ENCODE measurements at regions not wholly inside any gene's neighbourhood (a gene's known extent, or its start where the extent isn't known, plus 50 kb on each side); places are given as distances from the start of the nearest gene placed in this dataset.

- BruUV-seq (replicated peaks) = no TSS peak
- ChIA-PET SMC1A (ENCODE audit: uncharacterized antibody, unreplicated experiment) (interaction anchor here (1.0 to 2.5 kb wide), 2 partner anchors 232 to 371 kb away, joined by 3 to 8 read pairs; no protein-coding TSS in a partner anchor), POLR2A (no interaction called here), CTCF (interaction anchor here (0.9 kb wide), 1 partner anchor 381 kb away, joined by 3 read pairs; no protein-coding TSS in a partner anchor), RAD21 (ENCODE audit: unreplicated experiment) (interaction anchor here (5.8 kb wide), 1 partner anchor 380 kb away, joined by 37 read pairs; no protein-coding TSS in a partner anchor)
- Histone ChIP-seq H4K20me1 (ENCODE audit: control insufficient read depth, insufficient read depth) (no peaks in the 10 kb centered on the region), H2AFZ (ENCODE audit: control insufficient read depth, low read depth, low read length) (no peak overlapping the region), H3K36me3 (ENCODE audit: control insufficient read depth in 2 of 2, insufficient read depth in 2 of 2, low read length in 1 of 2) (no peaks in the 10 kb centered on the region), H3K79me2 (ENCODE audit: control insufficient read depth, insufficient read depth, low read length) (no peaks in the 10 kb centered on the region), H3K27ac (ENCODE audit: control insufficient read depth, insufficient read depth) (no peak overlapping the region), H3K27me3 (replicated peaks in 1 of 2; ENCODE audit: control insufficient read depth in 2 of 2, insufficient read depth in 2 of 2, low read length in 1 of 2) (no peaks in the 10 kb centered on the region), H3K4me1 (ENCODE audit: control insufficient read depth, insufficient read depth, low read length) (no peaks in the 10 kb centered on the region), H3K4me2 (ENCODE audit: control insufficient read depth, insufficient read depth) (no peak overlapping the region), H3K9me3 (replicated peaks; ENCODE audit: control insufficient read depth, insufficient read depth, low read length) (no peaks in the 10 kb centered on the region), H3K9ac (ENCODE audit: control insufficient read depth, insufficient read depth, low read length) (no peak overlapping the region), H3K4me3 (no peak overlapping the region)
- in situ Hi-C loops (cut with MboI) = no loop called here
- intact Hi-C loops (cut with micrococcal nuclease; ENCODE audit: unreplicated experiment) = loop anchor here (5.0 kb wide), 1 partner anchor 121 kb away; no protein-coding TSS in a partner anchor
- FAIRE-seq = no peak
- DNase-seq (ENCODE audit: low read depth, low spot score) = no peak
- no peak for ATAC-seq
- TF ChIP-seq RAD21 (IDR thresholded peaks at IDR 0.05; ENCODE audit: insufficient read depth, low read depth, low read length) (no peak), CBX3 (IDR thresholded peaks at IDR 0.05; ENCODE audit: borderline replicate concordance, low read depth) (no peak), ASH2L (IDR thresholded peaks at IDR 0.05; ENCODE audit: borderline replicate concordance, low read depth) (no peak), BCL3 (IDR thresholded peaks at IDR 0.05; ENCODE audit: borderline replicate concordance, insufficient read depth, low read depth, low read length, poor library complexity, severe bottlenecking) (no peak), BACH1 (IDR thresholded peaks at IDR 0.05; ENCODE audit: borderline replicate concordance) (no peak), MEF2B (IDR thresholded peaks at IDR 0.05; ENCODE audit: partially characterized antibody, poor library complexity, severe bottlenecking) (no peak), RCOR1 (conservative IDR thresholded peaks at IDR 0.05; ENCODE audit: low read depth, low read length) (no peak), CREM (IDR thresholded peaks at IDR 0.05; ENCODE audit: low read depth) (no peak), ZZZ3 (IDR thresholded peaks at IDR 0.05; ENCODE audit: control insufficient read depth, insufficient read length, low read depth) (no peak), CEBPB (IDR thresholded peaks at IDR 0.05; ENCODE audit: borderline replicate concordance in 1 of 2, low read depth in 2 of 2, low read length in 2 of 2) (no peak), CHD2 (IDR thresholded peaks at IDR 0.05; ENCODE audit: borderline replicate concordance, low read depth, low read length) (no peak)
- TF ChIP-seq, protein P1, sequence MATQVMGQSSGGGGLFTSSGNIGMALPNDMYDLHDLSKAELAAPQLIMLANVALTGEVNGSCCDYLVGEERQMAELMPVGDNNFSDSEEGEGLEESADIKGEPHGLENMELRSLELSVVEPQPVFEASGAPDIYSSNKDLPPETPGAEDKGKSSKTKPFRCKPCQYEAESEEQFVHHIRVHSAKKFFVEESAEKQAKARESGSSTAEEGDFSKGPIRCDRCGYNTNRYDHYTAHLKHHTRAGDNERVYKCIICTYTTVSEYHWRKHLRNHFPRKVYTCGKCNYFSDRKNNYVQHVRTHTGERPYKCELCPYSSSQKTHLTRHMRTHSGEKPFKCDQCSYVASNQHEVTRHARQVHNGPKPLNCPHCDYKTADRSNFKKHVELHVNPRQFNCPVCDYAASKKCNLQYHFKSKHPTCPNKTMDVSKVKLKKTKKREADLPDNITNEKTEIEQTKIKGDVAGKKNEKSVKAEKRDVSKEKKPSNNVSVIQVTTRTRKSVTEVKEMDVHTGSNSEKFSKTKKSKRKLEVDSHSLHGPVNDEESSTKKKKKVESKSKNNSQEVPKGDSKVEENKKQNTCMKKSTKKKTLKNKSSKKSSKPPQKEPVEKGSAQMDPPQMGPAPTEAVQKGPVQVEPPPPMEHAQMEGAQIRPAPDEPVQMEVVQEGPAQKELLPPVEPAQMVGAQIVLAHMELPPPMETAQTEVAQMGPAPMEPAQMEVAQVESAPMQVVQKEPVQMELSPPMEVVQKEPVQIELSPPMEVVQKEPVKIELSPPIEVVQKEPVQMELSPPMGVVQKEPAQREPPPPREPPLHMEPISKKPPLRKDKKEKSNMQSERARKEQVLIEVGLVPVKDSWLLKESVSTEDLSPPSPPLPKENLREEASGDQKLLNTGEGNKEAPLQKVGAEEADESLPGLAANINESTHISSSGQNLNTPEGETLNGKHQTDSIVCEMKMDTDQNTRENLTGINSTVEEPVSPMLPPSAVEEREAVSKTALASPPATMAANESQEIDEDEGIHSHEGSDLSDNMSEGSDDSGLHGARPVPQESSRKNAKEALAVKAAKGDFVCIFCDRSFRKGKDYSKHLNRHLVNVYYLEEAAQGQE (IDR thresholded peaks at IDR 0.05; ENCODE audit: low read depth, low read length) = no peak
- TF ChIP-seq, protein P2, sequence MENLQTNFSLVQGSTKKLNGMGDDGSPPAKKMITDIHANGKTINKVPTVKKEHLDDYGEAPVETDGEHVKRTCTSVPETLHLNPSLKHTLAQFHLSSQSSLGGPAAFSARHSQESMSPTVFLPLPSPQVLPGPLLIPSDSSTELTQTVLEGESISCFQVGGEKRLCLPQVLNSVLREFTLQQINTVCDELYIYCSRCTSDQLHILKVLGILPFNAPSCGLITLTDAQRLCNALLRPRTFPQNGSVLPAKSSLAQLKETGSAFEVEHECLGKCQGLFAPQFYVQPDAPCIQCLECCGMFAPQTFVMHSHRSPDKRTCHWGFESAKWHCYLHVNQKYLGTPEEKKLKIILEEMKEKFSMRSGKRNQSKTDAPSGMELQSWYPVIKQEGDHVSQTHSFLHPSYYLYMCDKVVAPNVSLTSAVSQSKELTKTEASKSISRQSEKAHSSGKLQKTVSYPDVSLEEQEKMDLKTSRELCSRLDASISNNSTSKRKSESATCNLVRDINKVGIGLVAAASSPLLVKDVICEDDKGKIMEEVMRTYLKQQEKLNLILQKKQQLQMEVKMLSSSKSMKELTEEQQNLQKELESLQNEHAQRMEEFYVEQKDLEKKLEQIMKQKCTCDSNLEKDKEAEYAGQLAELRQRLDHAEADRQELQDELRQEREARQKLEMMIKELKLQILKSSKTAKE (IDR thresholded peaks at IDR 0.05; ENCODE audit: low read depth, poor library complexity, severe bottlenecking) = no peak
- TF ChIP-seq, protein P3, sequence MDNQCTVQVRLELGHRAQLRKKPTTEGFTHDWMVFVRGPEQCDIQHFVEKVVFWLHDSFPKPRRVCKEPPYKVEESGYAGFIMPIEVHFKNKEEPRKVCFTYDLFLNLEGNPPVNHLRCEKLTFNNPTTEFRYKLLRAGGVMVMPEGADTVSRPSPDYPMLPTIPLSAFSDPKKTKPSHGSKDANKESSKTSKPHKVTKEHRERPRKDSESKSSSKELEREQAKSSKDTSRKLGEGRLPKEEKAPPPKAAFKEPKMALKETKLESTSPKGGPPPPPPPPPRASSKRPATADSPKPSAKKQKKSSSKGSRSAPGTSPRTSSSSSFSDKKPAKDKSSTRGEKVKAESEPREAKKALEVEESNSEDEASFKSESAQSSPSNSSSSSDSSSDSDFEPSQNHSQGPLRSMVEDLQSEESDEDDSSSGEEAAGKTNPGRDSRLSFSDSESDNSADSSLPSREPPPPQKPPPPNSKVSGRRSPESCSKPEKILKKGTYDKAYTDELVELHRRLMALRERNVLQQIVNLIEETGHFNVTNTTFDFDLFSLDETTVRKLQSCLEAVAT (IDR thresholded peaks at IDR 0.05) = no peak
Observed at GRCh38 chr1:104646233-104646632, 896.5 kb downstream of the AMY1C start.

Measured in GM12878 (cell line).